BLaER1 treated with 17β-estradiol and CSF1 and Interleukin-3, amounts not matched to agents 10 nM and 100 nM (cell line): ENCODE measurements at regions not wholly inside any gene's neighbourhood (a gene's known extent, or its start where the extent isn't known, plus 50 kb on each side); places are given as distances from the start of the nearest gene placed in this dataset.

ENCODE experiments used
- H3K27ac ChIP-seq, 11 experiments: shearing (Covaris generic); formaldehyde crosslinking; 2 replicates each; pipeline ENCODE4 v1.8.1; 2022
- H3K27me3 ChIP-seq, 11 experiments: shearing (Covaris generic); formaldehyde crosslinking; 2 replicates each; pipeline ENCODE4 v1.8.1; 2022
- H3K36me3 ChIP-seq, 11 experiments: shearing (Covaris generic); formaldehyde crosslinking; 2 replicates each; pipeline ENCODE4 v1.8.1; 2022
- H3K4me1 ChIP-seq, 10 experiments: shearing (Covaris generic); formaldehyde crosslinking; 2 replicates each; pipeline ENCODE4 v1.8.1; 2022
- H3K4me2 ChIP-seq, 11 experiments: shearing (Covaris generic); formaldehyde crosslinking; 2 replicates each; pipeline ENCODE4 v1.8.1; 2022
- H3K4me3 ChIP-seq, 10 experiments: shearing (Covaris generic); formaldehyde crosslinking; 2 replicates each; pipeline ENCODE4 v1.8.1; 2022
- H3K9ac ChIP-seq, 11 experiments: shearing (Covaris generic); formaldehyde crosslinking; 2 replicates each; pipeline ENCODE4 v1.8.1; 2022
- H3K9me3 ChIP-seq, 11 experiments: shearing (Covaris generic); formaldehyde crosslinking; replicated peaks in 1 of 11; 2 replicates each; pipeline ENCODE4 v1.8.1; 2022
- H4K20me1 ChIP-seq, 11 experiments: shearing (Covaris generic); formaldehyde crosslinking; 2 replicates each; pipeline ENCODE4 v1.8.1; 2022
- Cebpa-rat ChIP-seq, 11 experiments: shearing (Covaris generic); IDR thresholded peaks; 2 replicates each; pipeline ENCODE4 v1.8.1; 2022

DNA sequence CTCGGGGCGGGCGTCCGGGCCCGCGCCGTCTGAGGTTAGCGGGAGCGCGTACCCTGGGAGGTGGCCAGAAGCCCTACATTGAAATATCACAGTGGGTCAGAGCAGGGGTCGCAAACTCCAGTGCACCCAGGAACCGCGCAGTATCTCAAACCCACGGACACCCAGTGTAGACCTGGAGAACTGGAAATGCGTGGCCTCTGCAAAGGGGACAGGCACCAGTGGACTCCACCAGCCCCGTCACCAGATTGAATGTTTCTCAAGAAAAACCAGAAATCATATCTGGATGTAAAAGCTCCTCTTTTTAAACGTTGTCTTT lies 117.6 kb upstream of the SMIM23 start:
- no peaks in the 10 kb centered on the region for H3K27me3 ChIP-seq
- no peaks in the 10 kb centered on the region for H3K4me1 ChIP-seq
- H3K36me3 ChIP-seq, result no peaks in the 10 kb centered on the region
- no peak overlapping the region for H3K4me3 ChIP-seq
- no peak overlapping the region for H3K9ac ChIP-seq
- no peak for TF ChIP-seq Cebpa-rat (IDR thresholded peaks at IDR 0.05)
- no peak overlapping the region for H3K27ac ChIP-seq
- no peaks in the 10 kb centered on the region for H4K20me1 ChIP-seq
- H3K4me2 ChIP-seq, result no peak overlapping the region
- peaks cover 0 to 7% (median 0%) of the 10 kb centered on the region in 11 experiments; a peak in 3 of 22 replicates for H3K9me3 ChIP-seq

DNA sequence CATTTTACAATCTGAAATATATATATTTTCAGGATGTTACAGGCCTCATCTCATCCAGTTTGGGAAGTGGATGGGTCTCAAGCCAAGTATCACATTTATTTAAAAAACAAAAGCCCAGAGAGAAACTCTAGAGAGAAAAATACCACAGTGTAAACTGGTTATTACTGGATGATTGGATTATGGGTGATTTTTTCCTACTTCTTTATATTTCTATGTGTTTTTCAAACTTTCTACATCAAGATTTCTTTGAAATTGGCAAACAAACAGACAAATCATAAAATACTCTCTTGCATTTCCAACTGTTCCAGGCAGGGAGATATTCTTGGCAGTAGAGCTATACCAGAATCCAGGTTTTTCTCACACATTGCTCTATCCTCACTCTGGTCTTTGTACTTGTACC lies 116.0 kb upstream of the SMIM23 start:
- no peaks in the 10 kb centered on the region for H4K20me1 ChIP-seq
- no peak for TF ChIP-seq Cebpa-rat (IDR thresholded peaks at IDR 0.05)
- H3K4me2 ChIP-seq, result no peak overlapping the region
- H3K9ac ChIP-seq, result no peak overlapping the region
- no peak overlapping the region for H3K27ac ChIP-seq
- H3K27me3 ChIP-seq, result no peaks in the 10 kb centered on the region
- no peaks in the 10 kb centered on the region for H3K4me1 ChIP-seq
- H3K36me3 ChIP-seq, result no peaks in the 10 kb centered on the region
- H3K9me3 ChIP-seq, result peaks cover 5 to 16% (median 11%) of the 10 kb centered on the region in 11 experiments; a peak in 18 of 22 replicates
- no peak overlapping the region for H3K4me3 ChIP-seq

DNA sequence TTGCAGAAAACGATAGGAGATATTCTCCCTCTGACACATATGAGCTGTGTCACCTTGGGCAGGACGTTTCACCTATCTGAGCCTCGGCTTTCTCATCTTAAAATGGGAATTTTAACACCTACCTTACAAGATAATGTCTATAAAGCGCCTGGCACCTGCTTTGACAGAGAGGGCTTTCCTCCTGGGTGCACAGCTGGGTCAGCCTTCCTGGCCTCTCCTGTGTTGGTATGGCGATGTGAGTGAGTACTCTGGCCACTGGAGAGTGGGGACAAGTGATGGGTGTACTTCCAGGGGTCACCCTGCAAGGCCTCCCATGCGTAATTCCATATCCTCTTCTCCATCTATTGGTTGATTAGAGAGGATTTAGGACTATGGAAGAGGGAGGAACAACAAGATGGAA lies 113.1 kb upstream of the SMIM23 start:
- Histone ChIP-seq H3K36me3 (no peaks in the 10 kb centered on the region), H3K9me3 (peaks cover 5 to 18% (median 12%) of the 10 kb centered on the region in 11 experiments; a peak in 17 of 22 replicates), H3K27me3 (no peaks in the 10 kb centered on the region), H3K4me2 (no peak overlapping the region), H4K20me1 (no peaks in the 10 kb centered on the region), H3K4me3 (no peak overlapping the region), H3K27ac (no peak overlapping the region), H3K9ac (no peak overlapping the region), H3K4me1 (no peaks in the 10 kb centered on the region)
- TF ChIP-seq Cebpa-rat (IDR thresholded peaks at IDR 0.05), result no peak

- Histone ChIP-seq H4K20me1 (no peaks in the 10 kb centered on the region), H3K36me3 (no peaks in the 10 kb centered on the region), H3K4me3 (no peak overlapping the region), H3K27me3 (no peaks in the 10 kb centered on the region), H3K9ac (no peak overlapping the region), H3K4me2 (no peak overlapping the region), H3K4me1 (no peaks in the 10 kb centered on the region), H3K9me3 (peaks cover 5 to 18% (median 12%) of the 10 kb centered on the region in 11 experiments; a peak in 17 of 22 replicates), H3K27ac (no peak overlapping the region)
- TF ChIP-seq Cebpa-rat (IDR thresholded peaks at IDR 0.05), result no peak
Measured at GRCh38 chr5:171673328-171673727, 112.3 kb upstream of the SMIM23 start.

DNA sequence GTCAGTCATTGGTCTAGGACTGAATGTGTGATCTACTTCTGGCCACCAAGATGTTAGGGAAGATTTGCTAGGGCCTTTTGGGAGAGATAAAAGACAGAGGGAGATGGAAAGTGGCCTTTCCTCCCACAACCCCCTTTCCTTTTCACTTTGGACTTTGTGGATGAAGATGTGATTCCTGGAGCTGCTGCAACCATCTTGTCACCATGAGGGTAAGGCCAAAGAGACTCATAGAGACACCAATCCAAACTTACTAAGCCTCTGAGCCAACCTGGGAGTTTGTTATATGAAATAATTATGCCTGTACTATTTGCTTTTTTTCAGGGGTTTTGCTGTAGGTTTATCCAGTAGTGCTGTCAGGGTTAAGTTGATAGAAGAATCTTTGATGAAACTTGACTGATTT lies 111.8 kb upstream of the SMIM23 start:
- H3K4me3 ChIP-seq, result no peak overlapping the region
- no peaks in the 10 kb centered on the region for H3K36me3 ChIP-seq
- H3K9me3 ChIP-seq, result peaks cover 5 to 18% (median 12%) of the 10 kb centered on the region in 11 experiments; a peak in 17 of 22 replicates
- H3K9ac ChIP-seq, result no peak overlapping the region
- H3K27ac ChIP-seq, result no peak overlapping the region
- no peak for TF ChIP-seq Cebpa-rat (IDR thresholded peaks at IDR 0.05)
- H3K27me3 ChIP-seq, result no peaks in the 10 kb centered on the region
- no peak overlapping the region for H3K4me2 ChIP-seq
- no peaks in the 10 kb centered on the region for H4K20me1 ChIP-seq
- H3K4me1 ChIP-seq, result no peaks in the 10 kb centered on the region

DNA sequence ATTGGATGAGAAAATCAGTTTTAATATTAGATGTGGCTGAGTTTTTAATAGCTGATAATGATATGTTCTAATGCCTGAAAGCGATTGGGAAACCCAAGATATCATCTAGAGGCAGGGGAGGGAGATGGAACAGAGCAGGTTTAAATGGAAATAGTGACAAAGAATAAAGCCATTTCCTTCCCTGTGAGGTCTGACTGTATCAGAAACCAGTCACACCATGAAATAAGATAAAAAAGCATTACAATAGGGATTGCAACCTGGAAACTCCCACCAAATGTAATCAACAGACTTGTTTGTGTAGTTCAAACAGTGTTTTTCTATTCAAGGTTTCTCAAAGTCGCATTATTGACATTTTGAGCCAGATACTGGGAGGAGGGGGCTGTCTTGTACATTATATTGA lies 110.1 kb upstream of the SMIM23 start:
- no peak overlapping the region for H3K4me2 ChIP-seq
- no peak overlapping the region for H3K4me3 ChIP-seq
- no peaks in the 10 kb centered on the region for H3K4me1 ChIP-seq
- H3K36me3 ChIP-seq, result no peaks in the 10 kb centered on the region
- TF ChIP-seq Cebpa-rat (IDR thresholded peaks at IDR 0.05), result no peak
- H3K27ac ChIP-seq, result no peak overlapping the region
- H3K27me3 ChIP-seq, result no peaks in the 10 kb centered on the region
- H4K20me1 ChIP-seq, result no peaks in the 10 kb centered on the region
- H3K9me3 ChIP-seq, result peaks cover 5 to 18% (median 12%) of the 10 kb centered on the region in 11 experiments; a peak in 17 of 22 replicates
- H3K9ac ChIP-seq, result no peak overlapping the region

- TF ChIP-seq Cebpa-rat (IDR thresholded peaks at IDR 0.05), result no peak
- Histone ChIP-seq H3K4me1 (peaks cover 0 to 2% (median under 1%) of the 10 kb centered on the region in 10 experiments; a peak in 6 of 20 replicates), H3K4me3 (no peak overlapping the region), H3K27ac (no peak overlapping the region), H3K9ac (no peak overlapping the region), H3K4me2 (no peak overlapping the region), H3K36me3 (no peaks in the 10 kb centered on the region), H4K20me1 (no peaks in the 10 kb centered on the region), H3K9me3 (peaks cover 5 to 18% (median 12%) of the 10 kb centered on the region in 11 experiments; a peak in 17 of 22 replicates), H3K27me3 (no peaks in the 10 kb centered on the region)
Measured at GRCh38 chr5:171676286-171676944, 109.2 kb upstream of the SMIM23 start.

DNA sequence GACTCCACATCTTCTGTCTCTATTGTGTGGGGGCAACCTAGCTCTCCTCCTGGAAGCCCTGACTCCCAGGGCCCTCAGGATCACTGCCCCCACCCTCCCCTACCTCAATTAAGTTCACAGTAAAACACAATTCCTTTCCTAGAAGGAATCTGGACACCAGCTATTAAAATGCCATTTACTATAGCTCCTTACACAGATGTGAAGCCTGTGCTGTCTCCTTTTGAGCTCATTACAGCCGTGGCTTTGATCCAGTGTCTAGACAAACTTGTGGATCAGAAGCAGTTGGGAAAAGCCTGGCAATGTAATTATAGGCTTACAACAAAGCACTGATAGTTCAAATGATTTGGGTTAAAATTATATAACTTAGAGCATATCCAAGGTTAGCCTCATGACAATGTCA lies 107.0 kb upstream of the SMIM23 start:
- H3K9ac ChIP-seq, result no peak overlapping the region
- H3K4me1 ChIP-seq, result peaks cover 0 to 12% (median 8%) of the 10 kb centered on the region in 10 experiments; a peak in 13 of 20 replicates
- peaks cover 5 to 15% (median 10%) of the 10 kb centered on the region in 11 experiments; a peak in 17 of 22 replicates for H3K9me3 ChIP-seq
- no peak overlapping the region for H3K27ac ChIP-seq
- TF ChIP-seq Cebpa-rat (IDR thresholded peaks at IDR 0.05), result no peak
- H3K4me2 ChIP-seq, result no peak overlapping the region
- H3K36me3 ChIP-seq, result no peaks in the 10 kb centered on the region
- H3K27me3 ChIP-seq, result no peaks in the 10 kb centered on the region
- H4K20me1 ChIP-seq, result no peaks in the 10 kb centered on the region
- no peak overlapping the region for H3K4me3 ChIP-seq

- no peaks in the 10 kb centered on the region for H4K20me1 ChIP-seq
- H3K9ac ChIP-seq, result no peak overlapping the region
- H3K4me2 ChIP-seq, result no peak overlapping the region
- no peak overlapping the region for H3K27ac ChIP-seq
- no peaks in the 10 kb centered on the region for H3K27me3 ChIP-seq
- H3K4me1 ChIP-seq, result peaks cover 0 to 12% (median 8%) of the 10 kb centered on the region in 10 experiments; a peak in 13 of 20 replicates
- H3K36me3 ChIP-seq, result no peaks in the 10 kb centered on the region
- H3K9me3 ChIP-seq, result 0 out of 22 replicates have a peak, but pooled peaks cover 0 to 6% (median 0%) of the 10 kb centered on the region in 11 experiments
- no peak for TF ChIP-seq Cebpa-rat (IDR thresholded peaks at IDR 0.05)
- H3K4me3 ChIP-seq, result no peak overlapping the region
Measured at GRCh38 chr5:171680485-171680884, 105.1 kb upstream of the SMIM23 start.

- TF ChIP-seq Cebpa-rat (IDR thresholded peaks at IDR 0.05), result no peak
- Histone ChIP-seq H4K20me1 (no peaks in the 10 kb centered on the region), H3K9me3 (0 out of 22 replicates have a peak, but pooled peaks cover 0 to 6% (median 0%) of the 10 kb centered on the region in 11 experiments), H3K36me3 (no peaks in the 10 kb centered on the region), H3K4me3 (no peak overlapping the region), H3K27me3 (no peaks in the 10 kb centered on the region), H3K27ac (no peak overlapping the region), H3K9ac (no peak overlapping the region), H3K4me2 (peak overlapping the region in 1 of 11 experiments; percentile 8; a peak in 1 of 22 replicates), H3K4me1 (peaks cover 0 to 12% (median 8%) of the 10 kb centered on the region in 10 experiments; a peak in 13 of 20 replicates)
Measured at GRCh38 chr5:171681061-171681460, 104.6 kb upstream of the SMIM23 start.
